ENCODE measurements at regions not wholly inside any gene's neighbourhood (a gene's known extent, or its start where the extent isn't known, plus 50 kb on each side); places are given as distances from the start of the nearest gene placed in this dataset.
"Not testable (repeated sequence)": the region's sequence is repeated elsewhere in the genome, so short reads cannot be mapped to it uniquely, and the experiment has no call there.

DNA sequence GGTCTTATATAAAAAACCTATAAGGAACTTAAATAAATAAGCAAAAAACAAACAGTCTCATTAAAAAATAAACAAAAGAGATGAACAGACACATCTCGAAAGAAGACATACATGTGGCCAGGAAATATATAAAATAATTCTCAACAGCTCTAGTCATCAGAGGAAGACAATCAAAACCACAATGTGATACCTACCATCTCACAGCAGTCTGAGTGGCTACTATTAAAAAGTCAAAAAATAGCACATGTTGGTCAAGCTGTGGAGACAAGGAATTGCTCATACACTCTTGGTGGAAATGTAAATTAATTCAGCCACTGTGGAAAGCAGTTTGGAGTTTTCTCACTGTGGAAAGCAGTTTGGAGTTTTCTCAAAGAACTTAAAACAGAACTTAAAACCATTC is 100.3 kb upstream of the ADAMTS5 start:
- DNase-seq (ENCODE audit: low read depth), result no peak

DNA sequence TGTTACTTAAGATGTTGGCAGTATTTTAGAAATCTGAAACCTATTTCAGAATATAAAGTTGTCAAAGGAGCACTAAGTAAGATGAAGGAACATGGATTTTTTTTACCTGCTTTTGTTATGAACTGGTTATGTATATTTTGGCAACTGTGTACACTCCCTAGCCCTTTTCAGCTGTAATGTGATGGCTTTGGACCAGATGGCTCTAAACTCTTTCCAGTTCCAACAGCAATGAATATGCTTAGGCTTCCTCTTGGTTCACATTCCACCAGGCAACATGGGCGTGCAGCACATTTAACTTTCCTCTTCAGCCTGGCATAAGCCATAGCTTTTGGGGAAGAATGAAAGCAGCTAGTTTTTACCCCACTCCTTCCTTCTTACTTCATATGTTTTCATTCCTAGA is 95.6 kb upstream of the ADAMTS5 start:
- no peak for DNase-seq (ENCODE audit: low read depth)

DNA sequence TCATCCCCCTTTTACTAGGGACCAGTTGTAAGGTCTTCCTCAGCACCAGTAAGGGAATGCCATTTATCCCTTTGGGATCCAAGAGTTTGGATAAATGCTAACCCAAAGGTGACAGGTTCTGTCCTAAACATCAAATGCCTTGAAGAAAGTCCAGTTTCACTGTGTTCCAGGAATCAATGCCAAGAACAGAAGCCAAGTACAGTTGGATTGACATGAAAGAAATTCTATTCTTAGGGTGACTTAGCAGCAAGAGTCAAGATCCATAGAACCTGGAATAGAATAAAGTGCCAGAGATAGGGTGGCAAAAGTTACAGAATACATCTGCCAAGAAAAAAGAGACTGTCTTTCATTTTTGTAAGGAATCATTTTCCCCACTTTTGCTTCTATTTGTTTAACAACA is 94.9 kb upstream of the ADAMTS5 start:
- DNase-seq (ENCODE audit: low read depth), result no peak

DNA sequence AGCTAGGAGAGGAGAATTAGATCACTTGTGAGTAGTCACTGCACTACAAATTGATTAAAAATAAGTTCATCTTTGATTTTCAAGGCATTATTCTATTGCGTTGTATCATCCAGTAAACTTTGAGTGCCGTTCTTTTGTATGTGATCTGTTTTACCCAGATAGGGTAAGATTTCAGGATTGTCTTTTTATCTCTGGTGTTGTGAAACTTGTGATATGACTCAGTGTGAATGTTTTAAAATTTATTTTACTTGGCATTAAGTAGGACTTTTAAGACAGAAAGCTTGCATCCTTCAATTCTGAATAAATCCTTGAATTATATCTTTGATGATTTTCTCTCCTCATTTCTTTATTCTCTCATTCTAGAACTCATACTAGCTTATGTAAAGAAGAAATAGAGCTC is 93.3 kb upstream of the ADAMTS5 start:
- no peak for DNase-seq (ENCODE audit: low read depth)

DNA sequence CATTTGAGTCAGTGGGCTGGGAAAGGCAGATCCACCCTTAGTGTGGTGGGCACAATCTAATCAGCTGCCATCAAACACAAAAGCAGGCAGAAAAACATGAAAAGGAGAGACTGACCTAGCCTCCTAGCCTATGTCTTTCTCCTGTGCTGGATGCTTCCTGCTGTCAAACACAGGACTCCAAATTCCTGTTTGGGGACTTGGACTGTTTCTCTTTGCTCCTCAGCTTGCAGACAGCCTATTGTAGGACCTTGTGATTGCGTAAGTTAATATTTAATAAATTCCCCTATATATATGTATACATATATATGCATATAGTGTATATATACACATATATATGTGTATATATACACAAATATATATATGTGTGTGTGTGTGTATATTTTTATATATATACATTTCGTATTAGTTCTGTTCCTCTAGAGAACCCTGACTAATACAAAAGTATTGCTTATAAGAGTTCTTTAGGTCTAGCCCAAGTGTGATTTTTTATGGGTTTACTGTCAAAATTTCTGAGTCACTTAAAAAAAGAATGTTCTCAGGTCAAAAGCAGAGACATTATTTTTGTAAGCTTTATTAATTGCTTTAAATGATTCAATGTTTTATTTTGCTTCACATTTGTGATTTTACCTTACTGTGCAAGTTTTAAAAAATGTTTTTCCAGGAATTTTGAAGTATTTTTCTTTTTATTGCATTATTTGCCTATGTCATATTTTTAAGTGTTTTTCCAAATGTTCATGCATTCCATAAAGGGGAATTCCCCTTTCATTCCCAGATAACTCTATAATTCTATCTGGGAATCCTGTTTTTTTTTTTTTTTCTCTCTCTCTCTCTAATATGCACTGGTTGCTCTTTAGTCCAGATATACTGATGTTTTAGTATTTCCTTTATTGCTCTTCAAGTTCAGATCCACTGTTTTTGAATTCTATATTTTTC is 92.1 kb upstream of the ADAMTS5 start:
- no peak for DNase-seq (ENCODE audit: low read depth)

DNA sequence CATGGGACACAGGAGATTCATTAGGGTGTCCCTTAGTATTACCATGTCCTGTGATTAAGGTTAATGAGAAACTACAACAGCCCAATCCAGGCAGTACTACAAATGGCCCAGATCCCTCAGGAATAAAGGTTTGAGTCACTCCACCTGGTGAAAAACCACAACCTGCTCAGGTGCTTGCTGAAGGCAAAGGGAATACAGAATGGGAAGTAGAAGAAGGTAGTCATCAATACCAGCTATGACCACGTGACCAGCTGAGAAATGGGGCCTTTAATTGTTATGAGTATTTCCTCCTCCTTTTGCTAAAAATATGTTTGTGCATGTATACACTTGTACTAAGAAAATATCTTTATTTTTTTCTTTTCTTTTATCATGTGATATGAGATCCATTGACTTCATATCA is 91.1 kb upstream of the ADAMTS5 start:
- no peak for DNase-seq (ENCODE audit: low read depth)

DNA sequence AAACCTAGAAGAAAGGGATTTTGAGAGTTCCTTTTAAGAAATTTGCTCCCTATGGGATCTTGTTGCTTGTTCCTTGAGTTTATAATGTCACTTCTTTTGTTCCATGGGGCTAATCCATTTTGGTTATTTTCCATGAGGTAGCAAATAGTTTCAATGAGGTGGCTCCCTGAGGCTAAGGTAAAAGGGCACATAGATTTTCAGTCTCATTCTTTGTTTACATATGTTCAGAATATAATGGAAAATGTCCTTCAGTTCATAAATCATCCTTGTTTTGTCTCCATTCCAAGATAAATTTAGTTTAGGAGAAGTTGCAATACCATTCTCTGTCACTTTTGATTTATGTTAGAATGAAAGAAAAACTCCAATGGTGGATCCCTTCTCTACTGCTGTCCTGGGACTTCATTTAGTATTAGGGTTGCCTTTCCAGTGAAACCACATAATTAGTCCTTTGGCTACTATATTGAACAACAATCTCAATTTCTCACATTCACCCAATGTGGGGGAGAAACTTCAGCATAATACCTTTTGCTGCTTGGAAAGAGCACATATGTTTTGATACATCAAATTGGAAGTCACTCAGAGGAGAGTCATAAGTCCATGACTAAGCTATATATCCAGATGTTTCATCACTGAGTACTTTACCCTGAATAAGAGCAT is 80.9 kb upstream of the ADAMTS5 start:
- no peak for DNase-seq (ENCODE audit: low read depth)

DNA sequence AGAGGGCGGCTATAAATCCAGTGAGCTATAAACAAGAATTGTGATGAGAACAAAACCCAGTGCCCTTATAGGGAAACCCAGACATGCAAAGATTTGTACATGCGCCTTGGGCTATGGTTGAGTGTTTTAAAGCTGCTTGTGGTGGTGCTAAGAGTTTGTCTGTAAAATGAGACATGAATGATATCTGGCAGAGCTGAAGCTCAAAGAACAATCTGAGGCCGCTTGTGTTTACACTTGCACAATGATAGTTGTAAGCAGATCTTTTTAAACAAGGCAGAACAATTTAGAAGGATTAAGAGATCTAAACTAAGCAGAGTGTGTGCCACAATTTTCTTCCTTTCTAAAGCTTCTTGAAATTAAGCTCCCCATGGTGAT is 80.4 kb upstream of the ADAMTS5 start:
- DNase-seq (ENCODE audit: low read depth), result no peak

DNA sequence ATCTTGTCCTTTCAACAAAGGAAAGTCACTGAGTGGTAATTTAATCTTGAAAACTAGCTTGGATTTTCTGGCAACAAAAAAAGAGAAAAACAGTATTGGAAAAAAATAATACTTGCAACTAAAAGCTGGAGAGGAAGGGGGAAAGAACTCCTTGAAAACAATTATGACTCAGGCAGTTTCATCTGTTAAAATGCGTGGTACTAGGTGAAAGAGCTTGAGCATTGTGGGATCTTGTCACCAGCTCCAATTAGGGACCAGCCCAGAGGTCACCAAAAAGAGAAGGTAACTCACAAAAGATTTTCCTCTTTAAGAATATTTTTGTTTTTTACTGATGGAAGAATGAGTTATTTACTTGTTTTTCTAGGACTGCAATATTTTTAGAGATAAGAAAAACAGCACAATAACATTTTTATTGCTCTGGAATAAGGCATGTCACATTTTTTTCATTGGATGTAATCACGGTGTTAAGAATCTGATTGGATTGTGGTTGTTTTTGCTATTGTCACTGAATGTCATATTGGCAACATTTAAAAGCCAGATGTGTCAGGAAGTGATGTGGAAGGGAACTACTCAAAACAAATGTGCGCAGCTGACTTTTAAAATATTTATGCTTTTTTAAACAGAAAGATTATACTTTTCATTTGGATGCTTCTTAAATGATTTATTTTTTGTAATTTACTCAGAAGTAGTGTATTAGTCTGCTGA is 78.5 kb upstream of the ADAMTS5 start:
- DNase-seq (ENCODE audit: low read depth), result no peak

DNA sequence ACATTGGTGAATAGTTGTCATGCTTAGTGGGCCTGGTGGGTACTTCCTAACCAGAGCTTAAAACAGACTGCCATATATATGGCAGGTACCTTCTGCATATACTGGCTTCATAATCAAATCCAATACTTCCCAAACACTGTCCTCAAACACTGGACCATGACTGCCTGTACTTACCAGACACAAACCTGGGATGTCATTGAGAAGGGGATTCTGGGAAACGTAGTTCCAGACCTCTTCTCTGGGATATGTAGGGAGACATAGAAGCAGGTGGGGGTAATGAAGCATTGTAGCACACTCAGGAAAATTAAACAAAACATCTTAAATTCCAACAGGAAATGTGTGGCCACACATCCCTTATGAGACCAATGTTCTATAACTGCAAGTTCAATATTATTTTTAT is 76.5 kb upstream of the ADAMTS5 start:
- DNase-seq (ENCODE audit: low read depth), result no peak

DNA sequence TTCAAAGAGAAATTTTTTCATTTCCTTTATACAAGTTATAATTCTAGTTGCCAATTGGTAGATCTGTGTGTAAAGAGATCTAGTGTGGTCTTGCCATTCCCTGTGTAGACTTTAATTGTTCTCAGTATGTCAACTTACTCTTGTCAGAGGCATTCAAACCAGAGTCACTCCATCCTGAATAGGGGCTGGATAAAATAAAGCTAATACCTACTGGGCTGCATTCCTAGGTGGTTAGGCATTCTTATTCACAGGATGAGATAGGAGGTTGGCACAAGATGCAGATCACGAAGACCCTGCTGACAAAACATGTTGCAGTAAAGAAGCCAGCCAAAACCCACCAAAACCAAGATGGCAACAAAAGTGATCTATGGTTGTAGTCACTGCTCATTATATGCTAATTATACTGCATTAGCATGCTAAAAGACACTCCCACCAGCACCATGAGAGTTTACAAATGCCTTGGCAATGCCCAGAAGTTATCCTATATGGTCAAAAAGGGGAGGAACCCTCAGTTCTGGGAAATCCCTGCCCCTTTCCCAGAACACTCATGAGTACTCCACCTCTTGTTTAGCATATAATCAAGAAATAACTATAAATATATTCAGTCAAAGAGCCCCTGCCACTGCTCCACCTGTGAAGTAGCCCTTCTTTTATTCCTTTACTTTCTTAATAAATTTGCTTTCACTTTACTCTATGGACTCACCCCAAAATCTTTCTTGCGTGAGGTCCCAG is 74.0 kb upstream of the ADAMTS5 start:
- no peak for DNase-seq (ENCODE audit: low read depth)

DNA sequence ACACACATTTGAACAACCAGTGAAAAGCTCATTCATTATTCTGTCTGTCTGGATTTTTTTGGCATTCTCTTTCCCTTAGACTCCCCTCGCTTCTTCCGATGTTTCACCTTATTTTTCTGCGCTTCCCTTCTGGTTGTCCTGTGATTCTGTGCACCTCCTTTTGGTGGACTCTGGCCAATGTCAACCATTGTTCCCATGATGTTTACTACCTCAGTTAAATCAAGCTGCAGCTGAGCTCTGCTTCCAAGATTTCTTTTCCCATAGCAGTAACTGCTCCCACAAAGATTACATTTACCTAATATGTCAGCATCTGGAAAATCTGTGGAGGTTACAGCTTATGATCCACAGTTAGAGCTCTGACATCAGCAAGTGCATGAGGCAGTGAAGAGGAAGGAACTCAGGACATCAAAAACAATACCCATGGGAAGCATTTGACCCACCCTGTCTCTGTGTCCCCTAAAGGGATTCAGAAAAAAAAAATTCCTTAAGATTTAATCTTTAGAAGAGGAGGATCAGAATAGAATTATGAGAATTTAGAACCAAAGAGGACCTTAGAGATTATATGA is 69.9 kb upstream of the ADAMTS5 start:
- DNase-seq (ENCODE audit: low read depth), result no peak

DNA sequence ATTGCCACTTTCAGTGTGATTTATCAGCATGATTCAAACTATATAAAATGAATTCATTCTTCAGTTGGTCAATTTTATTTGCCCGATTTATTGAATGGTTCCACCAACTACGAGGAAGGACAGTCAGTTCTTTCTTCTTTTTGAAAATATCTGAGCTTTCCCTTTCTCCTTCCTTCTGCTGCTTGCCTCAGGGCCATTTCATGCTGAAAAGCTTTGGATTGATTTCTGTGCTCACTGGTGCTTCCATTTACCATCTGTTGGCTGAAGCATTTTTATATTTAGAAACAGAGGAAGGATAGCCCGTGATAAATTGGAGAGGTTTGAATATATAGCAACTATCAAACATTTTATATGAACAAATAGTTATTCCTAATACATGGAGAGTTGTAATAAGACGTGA is 68.9 kb upstream of the ADAMTS5 start:
- DNase-seq (ENCODE audit: low read depth), result no peak

DNA sequence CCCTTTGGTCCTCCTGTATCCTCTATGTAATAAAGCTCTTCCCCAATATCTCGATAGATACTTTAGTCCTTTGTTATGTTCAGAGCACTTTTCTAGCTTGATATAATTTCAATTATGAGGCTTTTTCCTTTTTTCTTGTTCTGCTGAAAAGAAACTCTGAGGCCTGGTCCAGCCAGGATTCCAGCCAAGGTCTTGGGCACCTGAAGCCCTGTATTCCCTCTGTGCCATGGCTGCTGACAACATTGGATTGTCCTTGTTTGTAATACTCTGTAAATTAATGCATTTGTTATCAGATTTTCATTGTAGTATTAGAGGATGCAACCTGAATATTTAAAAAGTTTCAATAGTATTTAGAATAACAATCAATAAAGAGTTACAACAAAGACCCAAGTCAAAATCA is 67.9 kb upstream of the ADAMTS5 start:
- DNase-seq (ENCODE audit: low read depth), result no peak

DNA sequence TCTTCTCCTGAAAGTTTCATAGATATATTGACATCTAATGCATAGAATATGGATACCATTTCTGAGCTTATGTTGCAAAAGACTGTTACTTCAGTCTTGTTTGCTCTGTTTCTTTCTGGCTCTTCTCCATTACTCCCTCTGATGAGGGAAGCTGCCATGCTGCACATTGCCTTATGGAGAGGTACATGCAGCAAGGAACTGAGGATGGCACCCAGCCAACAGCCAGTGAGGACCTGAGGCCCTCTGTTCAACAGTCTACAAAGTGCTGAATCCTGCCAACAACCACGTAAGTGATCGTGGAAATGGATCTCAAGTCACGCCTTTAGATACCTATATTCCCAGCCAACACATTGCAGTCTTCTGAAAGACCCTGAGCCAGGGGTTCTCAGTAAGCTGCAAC is 66.6 kb upstream of the ADAMTS5 start:
- no peak for DNase-seq (ENCODE audit: low read depth)

DNA sequence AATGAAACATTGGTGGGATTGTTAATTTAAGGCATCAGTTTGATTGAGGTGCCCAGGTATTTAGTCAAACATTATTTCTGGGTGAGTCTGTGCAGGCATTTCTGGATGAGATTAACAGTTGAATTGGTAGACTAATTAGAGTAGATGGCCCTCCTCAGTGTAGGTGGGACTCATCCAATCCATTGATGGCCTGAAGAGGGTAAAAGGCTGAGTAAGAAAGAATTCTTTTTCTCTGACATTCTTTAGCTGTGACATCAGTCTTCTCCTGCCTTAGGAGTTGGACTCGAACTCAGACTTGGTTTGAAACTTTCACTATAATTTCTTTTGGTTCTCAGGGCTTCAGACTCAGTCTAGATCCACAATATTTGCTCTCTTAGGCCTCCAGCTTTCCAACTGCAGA is 59.6 kb upstream of the ADAMTS5 start:
- DNase-seq (ENCODE audit: low read depth), result no peak

DNA sequence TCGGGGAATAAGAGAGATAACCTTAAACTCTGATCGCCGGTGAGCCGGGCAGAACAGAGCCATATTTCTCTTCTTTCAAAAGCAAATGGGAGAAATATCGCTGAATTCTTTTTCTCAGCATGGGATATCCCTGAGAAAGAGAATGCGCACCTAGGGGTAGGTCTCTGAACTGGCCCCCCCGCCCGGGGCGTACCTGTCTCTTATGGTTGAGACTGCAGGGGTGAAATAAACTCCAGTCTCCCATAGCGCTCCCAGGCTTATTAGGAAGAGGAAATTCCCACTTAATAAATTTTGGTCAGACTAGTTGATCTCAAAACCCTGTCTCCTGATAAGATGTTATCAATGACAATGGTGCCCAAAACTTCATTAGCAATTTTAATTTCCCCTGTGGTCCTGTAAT is 58.8 kb upstream of the ADAMTS5 start:
- DNase-seq (ENCODE audit: low read depth), result not testable (repeated sequence)

DNA sequence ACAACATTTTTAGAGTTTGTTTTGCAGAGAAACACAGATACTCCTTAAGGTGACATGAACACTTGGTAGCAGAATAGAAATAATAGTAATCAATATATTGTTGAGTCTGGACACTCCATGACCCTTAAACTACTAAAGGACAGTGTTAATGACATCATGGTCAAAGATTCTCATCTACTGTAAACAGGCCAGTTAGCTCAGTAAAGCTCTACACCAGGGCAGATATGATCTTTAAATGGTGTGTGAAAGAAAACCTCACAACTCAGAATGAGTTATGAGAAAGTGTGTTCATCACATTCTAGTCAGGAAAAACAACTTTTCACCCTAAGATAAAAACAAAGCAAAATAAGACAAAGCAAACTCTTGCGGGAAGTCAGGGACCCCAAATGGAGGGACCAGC is 58.1 kb upstream of the ADAMTS5 start:
- no peak for DNase-seq (ENCODE audit: low read depth)

DNA sequence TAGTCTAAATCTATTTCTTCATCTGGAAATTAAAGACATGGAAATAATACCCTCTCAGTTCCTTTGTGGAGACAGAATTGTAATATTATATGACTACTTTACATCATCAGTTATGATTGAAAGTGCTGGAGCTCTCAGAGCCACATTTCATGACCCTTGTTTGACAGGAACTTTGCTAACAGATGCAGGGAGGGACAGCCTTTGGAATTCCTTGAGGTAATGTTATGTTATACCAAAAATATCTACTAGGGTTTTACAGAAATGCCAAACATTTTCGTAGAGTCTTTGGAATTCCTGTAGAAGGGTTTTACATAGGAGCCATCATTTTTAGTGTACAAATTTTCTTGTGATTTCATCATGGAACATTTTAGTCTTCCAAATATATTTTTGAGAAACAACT is 57.4 kb upstream of the ADAMTS5 start:
- no peak for DNase-seq (ENCODE audit: low read depth)

DNA sequence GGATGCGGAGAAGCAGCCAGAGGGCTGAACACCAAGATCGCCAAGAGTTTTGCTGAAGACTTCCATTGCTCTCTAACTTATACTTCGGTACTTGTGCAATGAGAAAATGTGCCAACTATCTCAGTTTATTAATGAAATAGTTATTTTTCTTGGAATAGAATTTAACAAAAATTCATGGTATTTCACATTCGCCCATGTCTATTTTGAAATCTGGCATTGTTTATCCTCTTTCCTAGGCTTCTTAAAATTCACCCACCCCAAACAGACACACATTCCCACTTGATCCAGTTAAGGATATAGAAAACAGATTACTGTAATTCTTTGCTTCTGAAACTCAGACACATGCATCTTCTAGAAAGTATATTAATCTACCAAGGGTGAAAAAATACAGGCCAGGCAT is 56.3 kb upstream of the ADAMTS5 start:
- no peak for DNase-seq (ENCODE audit: low read depth)

DNA sequence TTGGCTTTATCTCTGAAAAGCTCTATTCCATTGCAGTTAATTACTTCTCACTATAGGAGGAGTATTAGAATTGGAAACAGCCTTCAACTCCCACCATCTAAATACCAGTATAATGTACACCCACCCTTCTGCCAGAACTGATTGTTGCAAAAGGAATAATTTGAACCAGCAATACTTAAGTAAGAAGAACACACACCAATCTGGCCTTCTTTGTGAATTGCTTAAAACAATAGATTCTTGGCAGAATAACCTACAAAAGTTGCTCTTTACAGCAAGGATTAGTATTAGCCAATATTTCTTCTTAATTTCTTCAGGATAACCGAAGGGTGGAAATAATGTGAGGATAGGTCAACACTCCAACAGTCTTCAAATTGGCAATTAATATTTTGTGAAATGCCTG is 54.9 kb upstream of the ADAMTS5 start:
- no peak for DNase-seq (ENCODE audit: low read depth)

DNA sequence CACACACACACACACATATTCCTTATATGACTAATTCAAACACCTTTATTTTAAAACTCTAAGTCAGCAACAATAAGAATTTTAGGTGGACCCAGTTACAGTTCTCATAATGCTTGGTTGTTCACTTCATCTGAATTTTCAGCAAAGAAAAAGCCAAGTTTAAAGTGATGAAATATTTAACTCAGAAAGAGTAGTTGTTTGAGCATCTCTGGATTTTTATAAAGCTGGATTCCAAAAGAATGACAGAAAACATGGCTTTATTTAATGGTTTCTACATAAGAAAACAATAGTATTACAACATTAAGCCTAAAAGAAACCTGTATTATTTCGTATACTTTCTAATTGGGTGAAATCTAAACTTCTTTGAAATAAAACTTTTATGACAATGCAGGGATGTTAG is 54.2 kb upstream of the ADAMTS5 start:
- DNase-seq (ENCODE audit: low read depth), result no peak
